Loucy (cell line): ENCODE measurements at regions not wholly inside any gene's neighbourhood (a gene's known extent, or its start where the extent isn't known, plus 50 kb on each side); places are given as distances from the start of the nearest gene placed in this dataset.

ENCODE experiments used
- H2AFZ ChIP-seq: fragments of 200-600 bp; sonication (generic); 2 replicates; pipeline ENCODE4 v1.6.0; 2016; ENCODE audit warnings: antibody characterized with exemption, mild to moderate bottlenecking, low read length, moderate library complexity
- H3F3A ChIP-seq: fragments of 200-600 bp; 2 replicates; pipeline ENCODE4 v1.6.0; 2016; ENCODE audit warnings: antibody characterized with exemption, low read depth, mild to moderate bottlenecking
- H3K27me3 ChIP-seq: fragments of 200-600 bp; sonication (generic); 2 replicates; pipeline ENCODE4 v1.6.1; 2014; ENCODE audit warnings: low read length, mild to moderate bottlenecking; ENCODE audit not compliant: insufficient read depth, poor library complexity, severe bottlenecking
- H3K36me3 ChIP-seq: fragments of 200-600 bp; sonication (generic); 2 replicates; pipeline ENCODE4 v1.6.1; 2016; ENCODE audit warnings: low read length; ENCODE audit not compliant: insufficient read depth
- H3K4me1 ChIP-seq: fragments of 200-600 bp; sonication (generic); 2 replicates; pipeline ENCODE4 v1.5.1; 2014; ENCODE audit warnings: low read length, mild to moderate bottlenecking; ENCODE audit not compliant: insufficient read depth, poor library complexity, severe bottlenecking
- H3K4me2 ChIP-seq: fragments of 200-600 bp; sonication (generic); 2 replicates; pipeline ENCODE4 v1.6.0; 2014; ENCODE audit warnings: antibody characterized with exemption, low read length, low read depth, mild to moderate bottlenecking; ENCODE audit not compliant: poor library complexity, severe bottlenecking
- H3K4me3 ChIP-seq: fragments of 200-600 bp; sonication (generic); 2 replicates; pipeline ENCODE4 v1.5.1; 2014; ENCODE audit warnings: low read length, mild to moderate bottlenecking, mixed read lengths; ENCODE audit not compliant: poor library complexity, severe bottlenecking
- H3K79me2 ChIP-seq: fragments of 200-600 bp; sonication (generic); 2 replicates; pipeline ENCODE4 v1.6.1; 2014; ENCODE audit warnings: low read length; ENCODE audit not compliant: insufficient read depth
- H3K9ac ChIP-seq: fragments of 200-600 bp; sonication (generic); 2 replicates; pipeline ENCODE4 v1.6.0; 2014; ENCODE audit warnings: mild to moderate bottlenecking, low read depth, low read length, moderate library complexity; ENCODE audit not compliant: poor library complexity, severe bottlenecking
- H3K9me2 ChIP-seq: fragments of 200-600 bp; sonication (generic); replicated peaks from 2 replicates; pipeline ENCODE4 v1.6.1; 2016; ENCODE audit warnings: low read depth, low read length, mixed read lengths
- H3K9me3 ChIP-seq: fragments of 200-600 bp; sonication (generic); 2 replicates; pipeline ENCODE4 v1.6.1; 2014; ENCODE audit warnings: mild to moderate bottlenecking, antibody characterized with exemption, low read length, low read depth; ENCODE audit not compliant: insufficient read depth
- H4K20me1 ChIP-seq: fragments of 200-600 bp; sonication (generic); 2 replicates; pipeline ENCODE4 v1.6.0; 2014; ENCODE audit warnings: antibody characterized with exemption, low read length, mild to moderate bottlenecking; ENCODE audit not compliant: insufficient read depth, poor library complexity, severe bottlenecking
- EZH2phosphoT487 ChIP-seq: fragments of 200-600 bp; IDR thresholded peaks from 2 replicates; pipeline ENCODE4 v1.6.1; 2018; ENCODE audit warnings: antibody characterized with exemption, mild to moderate bottlenecking, moderate library complexity, borderline replicate concordance
- TF ChIP-seq, protein P1 (sequence below): fragments of 200-600 bp; sonication (generic); conservative IDR thresholded peaks from 2 replicates; pipeline ENCODE4 v1.5.1; 2014; ENCODE audit warnings: mild to moderate bottlenecking, antibody characterized with exemption, low read length

- no peak overlapping the region for H3K9ac ChIP-seq
- no peaks in the 10 kb centered on the region for H3K9me2 ChIP-seq
- H3K79me2 ChIP-seq, result no peaks in the 10 kb centered on the region
- H3K27me3 ChIP-seq, result no peaks in the 10 kb centered on the region
- H4K20me1 ChIP-seq, result no peaks in the 10 kb centered on the region
- no peak overlapping the region for H3K4me2 ChIP-seq
- H2AFZ ChIP-seq, result no peak overlapping the region
- no peak for TF ChIP-seq EZH2phosphoT487
- no peaks in the 10 kb centered on the region for H3K4me1 ChIP-seq
- H3F3A ChIP-seq, result no peaks in the 10 kb centered on the region
- no peaks in the 10 kb centered on the region for H3K36me3 ChIP-seq
- H3K4me3 ChIP-seq, result no peak overlapping the region
- H3K9me3 ChIP-seq, result no peaks in the 10 kb centered on the region
These were observed 102.1 kb downstream of the ZWINT start for GRCh38 chr10:56258991-56259390.

DNA sequence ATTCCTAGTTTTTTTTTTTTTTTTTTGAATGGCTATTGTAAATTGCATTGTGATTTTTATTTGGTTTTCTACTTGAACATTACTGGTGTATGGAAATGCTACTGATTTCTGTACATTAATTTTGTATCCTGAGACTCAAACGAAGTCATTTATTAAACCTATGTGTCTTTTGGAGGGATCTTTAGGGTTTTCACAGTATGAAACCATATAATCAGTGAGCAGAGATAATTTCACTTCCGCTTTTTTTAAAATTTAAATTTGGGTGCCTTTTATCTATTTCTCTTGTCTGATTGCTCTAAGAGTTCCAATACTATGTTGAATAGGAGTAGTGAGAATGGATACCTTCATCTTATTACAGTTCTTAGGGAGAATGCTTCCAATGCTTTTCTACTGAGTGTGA lies 102.7 kb downstream of the ZWINT start:
- Histone ChIP-seq H3K4me1 (no peaks in the 10 kb centered on the region), H3F3A (no peaks in the 10 kb centered on the region), H3K27me3 (no peaks in the 10 kb centered on the region), H3K9ac (no peak overlapping the region), H3K4me2 (no peak overlapping the region), H3K4me3 (no peak overlapping the region), H4K20me1 (no peaks in the 10 kb centered on the region), H3K79me2 (no peaks in the 10 kb centered on the region), H3K9me2 (no peaks in the 10 kb centered on the region), H3K36me3 (no peaks in the 10 kb centered on the region), H2AFZ (no peak overlapping the region), H3K9me3 (no peaks in the 10 kb centered on the region)
- TF ChIP-seq, protein P1, sequence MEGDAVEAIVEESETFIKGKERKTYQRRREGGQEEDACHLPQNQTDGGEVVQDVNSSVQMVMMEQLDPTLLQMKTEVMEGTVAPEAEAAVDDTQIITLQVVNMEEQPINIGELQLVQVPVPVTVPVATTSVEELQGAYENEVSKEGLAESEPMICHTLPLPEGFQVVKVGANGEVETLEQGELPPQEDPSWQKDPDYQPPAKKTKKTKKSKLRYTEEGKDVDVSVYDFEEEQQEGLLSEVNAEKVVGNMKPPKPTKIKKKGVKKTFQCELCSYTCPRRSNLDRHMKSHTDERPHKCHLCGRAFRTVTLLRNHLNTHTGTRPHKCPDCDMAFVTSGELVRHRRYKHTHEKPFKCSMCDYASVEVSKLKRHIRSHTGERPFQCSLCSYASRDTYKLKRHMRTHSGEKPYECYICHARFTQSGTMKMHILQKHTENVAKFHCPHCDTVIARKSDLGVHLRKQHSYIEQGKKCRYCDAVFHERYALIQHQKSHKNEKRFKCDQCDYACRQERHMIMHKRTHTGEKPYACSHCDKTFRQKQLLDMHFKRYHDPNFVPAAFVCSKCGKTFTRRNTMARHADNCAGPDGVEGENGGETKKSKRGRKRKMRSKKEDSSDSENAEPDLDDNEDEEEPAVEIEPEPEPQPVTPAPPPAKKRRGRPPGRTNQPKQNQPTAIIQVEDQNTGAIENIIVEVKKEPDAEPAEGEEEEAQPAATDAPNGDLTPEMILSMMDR, result no peak
- no peak for TF ChIP-seq EZH2phosphoT487

DNA sequence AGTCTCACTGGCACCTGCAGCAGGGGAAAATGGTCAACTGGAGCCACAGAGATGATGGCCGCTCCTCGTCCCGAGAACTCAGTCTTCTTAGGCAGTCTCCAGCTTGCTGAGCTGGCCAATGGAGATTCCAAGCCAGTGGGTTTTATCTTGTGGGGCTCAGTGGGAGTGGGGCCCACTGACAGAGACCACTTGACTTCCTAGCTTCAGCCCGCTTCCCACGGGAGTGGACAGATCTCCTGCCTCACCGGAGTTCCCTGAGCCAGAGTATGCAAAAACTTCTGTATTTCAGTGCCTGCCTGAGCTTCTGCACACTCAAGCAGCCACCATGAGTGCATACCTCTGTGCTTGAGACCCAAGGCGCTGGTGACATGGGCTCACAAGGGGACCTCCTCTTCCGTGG lies 105.8 kb downstream of the ZWINT start:
- H3F3A ChIP-seq, result no peaks in the 10 kb centered on the region
- H3K36me3 ChIP-seq, result no peaks in the 10 kb centered on the region
- H3K9ac ChIP-seq, result no peak overlapping the region
- H3K4me1 ChIP-seq, result no peaks in the 10 kb centered on the region
- H3K27me3 ChIP-seq, result no peaks in the 10 kb centered on the region
- no peaks in the 10 kb centered on the region for H3K9me2 ChIP-seq
- TF ChIP-seq EZH2phosphoT487, result no peak
- TF ChIP-seq, protein P1, result no peak
- H2AFZ ChIP-seq, result no peak overlapping the region
- H3K9me3 ChIP-seq, result no peaks in the 10 kb centered on the region
- no peak overlapping the region for H3K4me3 ChIP-seq
- H3K79me2 ChIP-seq, result no peaks in the 10 kb centered on the region
- H4K20me1 ChIP-seq, result no peaks in the 10 kb centered on the region
- no peak overlapping the region for H3K4me2 ChIP-seq

DNA sequence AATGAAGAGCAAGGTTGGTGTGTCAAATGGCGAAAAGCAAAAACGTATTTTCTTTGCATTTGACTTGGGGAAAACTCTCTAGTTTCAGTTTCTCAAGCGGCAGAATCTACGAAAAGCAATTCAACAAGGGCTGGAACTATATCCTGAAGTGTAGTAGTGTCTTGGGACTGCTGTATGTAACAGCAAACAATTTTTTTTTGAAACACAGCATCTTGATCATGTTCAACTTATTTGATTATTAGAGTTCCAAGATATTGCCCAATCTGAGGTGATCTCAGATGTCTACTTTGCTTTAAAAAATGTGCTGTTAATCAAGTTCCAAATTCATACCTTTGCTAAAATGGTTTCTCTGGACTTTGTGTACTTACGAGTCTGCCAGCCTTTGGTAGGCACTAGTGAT lies 120.6 kb downstream of the ZWINT start:
- Histone ChIP-seq H3K79me2 (no peaks in the 10 kb centered on the region), H3K9ac (no peak overlapping the region), H2AFZ (no peak overlapping the region)

More for the DNA sequence above, 120.6 kb downstream of the ZWINT start:
- Histone ChIP-seq H3K4me3 (no peak overlapping the region), H3K27me3 (no peaks in the 10 kb centered on the region), H4K20me1 (no peaks in the 10 kb centered on the region), H3K36me3 (no peaks in the 10 kb centered on the region), H3F3A (no peaks in the 10 kb centered on the region), H3K4me1 (no peaks in the 10 kb centered on the region), H3K4me2 (no peak overlapping the region), H3K9me2 (no peaks in the 10 kb centered on the region), H3K9me3 (no peaks in the 10 kb centered on the region)
- TF ChIP-seq EZH2phosphoT487, result no peak
- TF ChIP-seq, protein P1, result no peak
